HG03060 (cell line): ENCODE measurements at regions not wholly inside any gene's neighbourhood (a gene's known extent, or its start where the extent isn't known, plus 50 kb on each side); places are given as distances from the start of the nearest gene placed in this dataset.

ENCODE experiments used
- ATAC-seq: cut with Tn5 transposase; IDR thresholded peaks from one replicate; pipeline ENCODE4 v1.9.1; 2021; ENCODE audit warnings: low read depth, moderate number of reproducible peaks; ENCODE audit not compliant: unreplicated experiment

DNA sequence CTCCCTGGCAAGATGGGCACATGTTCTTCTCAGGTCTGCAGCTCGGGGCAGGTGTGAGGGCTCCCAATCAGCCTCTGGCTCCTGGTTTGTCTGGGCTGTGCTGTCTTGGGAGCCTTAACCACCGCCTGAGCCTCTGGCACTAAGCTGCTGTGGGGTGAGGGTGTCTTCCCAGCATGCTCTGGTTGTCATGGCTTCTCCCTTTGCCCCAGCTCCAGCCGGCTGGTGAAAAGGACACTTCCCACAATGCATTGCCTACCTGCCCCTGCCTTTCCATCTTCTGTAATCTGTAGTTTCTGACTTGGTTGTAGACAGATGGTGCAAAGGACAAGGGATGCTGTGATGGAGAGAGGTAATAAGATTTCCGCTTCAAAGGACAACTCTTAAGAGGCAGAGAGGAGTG, 295.3 kb downstream of the TLE3 start:
- ATAC-seq: no peak

GRCh38 chr15:69804786-69805185, 292.9 kb downstream of the TLE3 start:
- ATAC-seq: no peak

DNA sequence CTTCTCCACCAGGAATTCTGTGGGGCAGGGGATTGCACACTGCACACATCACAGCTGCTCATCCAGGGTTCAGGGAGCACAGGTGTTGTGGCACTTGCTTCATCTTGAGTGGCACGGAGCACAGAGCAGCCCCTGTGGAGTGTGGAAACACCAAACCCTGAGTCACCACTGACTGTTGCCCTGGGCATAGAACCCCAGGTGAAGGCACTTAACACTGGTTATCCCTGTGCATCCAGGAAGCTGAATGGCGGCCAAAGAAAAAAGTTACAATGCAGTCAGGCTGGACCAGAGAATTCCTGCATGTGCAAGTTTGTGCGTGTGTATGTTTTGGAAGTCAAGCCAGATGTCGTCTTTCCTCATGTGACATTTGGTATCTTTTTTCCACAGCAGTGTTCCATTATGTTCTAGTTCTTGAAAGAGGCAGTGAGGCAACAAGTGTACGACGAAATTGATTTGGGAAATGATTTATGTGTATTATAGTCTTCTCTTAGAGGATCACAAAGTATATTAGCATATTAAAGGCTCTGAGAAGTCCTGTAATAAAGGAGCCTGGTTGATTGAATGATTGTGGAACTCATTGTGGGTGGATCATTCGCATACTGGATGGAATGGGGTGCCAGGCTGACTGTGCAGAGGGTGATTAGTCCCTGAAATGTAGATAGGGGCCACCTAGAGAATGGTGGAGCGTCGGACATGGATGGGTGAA, 292.3 kb downstream of the TLE3 start:
- ATAC-seq: no peak

DNA sequence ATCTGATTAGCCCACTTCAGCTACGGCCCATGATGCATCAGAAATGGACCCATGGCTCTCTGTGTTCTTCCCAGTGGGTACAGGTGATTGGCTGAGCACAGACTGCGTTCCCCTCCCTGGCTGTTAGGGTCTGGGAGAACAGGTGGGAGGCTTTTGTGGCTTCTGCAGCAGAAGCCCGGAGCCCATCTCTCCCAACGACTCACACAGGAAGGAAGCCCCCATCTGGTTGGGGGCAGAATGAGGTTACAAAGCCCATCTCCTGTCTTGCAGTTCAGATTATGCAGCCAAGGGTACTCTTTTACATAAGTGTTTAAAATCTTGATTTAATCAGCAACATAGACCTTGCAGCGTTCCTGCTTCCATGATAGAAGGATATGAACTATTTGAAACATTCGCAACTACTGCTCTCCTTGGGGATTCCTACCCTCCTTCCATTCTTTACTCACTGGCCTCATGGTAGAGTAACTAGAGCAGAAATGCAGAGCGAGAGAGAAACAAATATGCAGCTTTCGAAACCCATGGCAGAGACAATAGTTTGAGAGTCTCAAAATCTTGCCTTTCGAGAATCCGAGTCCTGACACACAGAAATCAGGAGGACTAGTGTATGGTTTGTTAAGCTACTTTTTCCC, 291.3 kb downstream of the TLE3 start:
- ATAC-seq: no peak

DNA sequence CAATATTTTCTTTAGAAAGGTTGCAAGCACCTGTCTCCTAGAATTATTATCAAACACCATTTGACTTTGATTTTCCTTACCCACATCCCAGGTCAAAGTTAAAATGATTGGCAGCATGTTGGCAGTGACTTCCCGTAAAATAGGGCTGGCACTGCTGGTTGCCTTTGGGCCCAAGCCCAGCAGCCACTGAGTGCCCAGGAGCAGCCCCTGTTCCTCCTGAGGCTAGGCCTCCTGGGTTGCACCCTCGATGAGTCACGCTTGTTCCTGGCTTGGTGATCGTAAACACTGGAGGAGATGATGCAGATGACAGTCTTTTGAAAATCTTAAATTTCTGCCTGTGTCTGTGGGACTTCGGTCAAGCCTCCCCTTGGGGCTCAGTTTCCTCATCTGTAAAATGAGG, 290.0 kb downstream of the TLE3 start:
- ATAC-seq: no peak

DNA sequence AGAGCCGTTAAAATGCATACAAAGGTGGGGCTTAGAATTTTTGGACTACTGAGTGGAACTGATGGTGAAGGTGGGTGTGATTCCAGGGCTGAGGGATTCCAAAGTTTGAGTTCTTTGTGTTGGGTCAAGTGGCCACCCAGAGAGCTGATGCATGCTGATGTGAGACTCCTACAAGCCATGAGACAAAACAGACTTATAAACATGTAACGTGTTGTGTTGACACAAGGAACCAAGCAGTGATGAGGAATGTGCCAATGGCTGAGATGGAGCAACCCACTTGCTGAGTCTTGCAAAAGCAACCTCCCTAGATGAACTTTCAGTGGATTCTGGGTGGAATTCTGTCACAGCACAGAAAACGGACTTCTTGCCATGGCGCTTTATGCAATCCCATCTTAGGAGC, 289.0 kb downstream of the TLE3 start:
- no peak for ATAC-seq

- no peak for ATAC-seq
Observed at GRCh38 chr15:69809421-69809820, 288.3 kb downstream of the TLE3 start.

DNA sequence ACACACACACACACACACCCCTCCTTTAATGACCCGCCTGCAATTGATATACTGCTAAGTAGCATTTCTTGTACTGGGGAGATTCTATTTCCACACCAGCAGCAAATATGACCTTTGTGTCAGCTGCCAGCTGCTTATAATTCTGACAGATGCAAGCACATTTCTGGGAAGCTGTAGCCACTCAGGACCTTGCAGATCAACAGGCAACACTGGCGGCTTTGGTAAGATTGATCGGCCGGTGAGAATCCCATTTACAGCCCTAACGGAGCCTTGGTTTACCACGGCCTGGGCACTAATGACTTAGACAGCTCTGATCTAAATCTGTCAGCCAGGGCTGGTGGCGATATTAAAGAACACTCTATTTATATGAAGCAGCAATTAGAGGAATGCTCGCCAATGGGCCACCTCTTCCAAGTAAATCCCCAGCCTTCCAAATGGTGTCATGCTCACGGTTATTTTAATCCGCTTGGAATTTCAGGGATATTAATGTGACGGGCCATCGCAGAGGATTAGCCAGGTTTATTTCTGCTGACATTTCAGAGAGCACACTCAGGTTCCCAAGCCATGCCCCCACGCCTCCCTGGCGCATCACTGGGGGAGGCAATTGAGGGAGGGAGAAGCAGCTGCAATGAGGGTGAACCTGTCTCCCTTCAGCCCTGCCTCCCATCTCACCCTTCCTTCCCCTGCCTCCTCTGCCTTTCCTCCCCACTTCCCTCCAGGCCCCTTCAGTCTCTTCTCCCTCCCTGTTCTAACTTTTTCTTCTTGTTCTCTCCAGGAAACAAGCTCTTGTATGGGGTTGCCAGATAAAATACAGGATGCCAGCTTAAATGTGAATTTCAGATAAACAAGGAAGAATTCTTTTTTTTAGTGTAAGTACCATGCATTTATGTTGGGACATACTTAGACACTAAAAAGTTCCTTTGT, 287.0 kb downstream of the TLE3 start:
- ATAC-seq: no peak

DNA sequence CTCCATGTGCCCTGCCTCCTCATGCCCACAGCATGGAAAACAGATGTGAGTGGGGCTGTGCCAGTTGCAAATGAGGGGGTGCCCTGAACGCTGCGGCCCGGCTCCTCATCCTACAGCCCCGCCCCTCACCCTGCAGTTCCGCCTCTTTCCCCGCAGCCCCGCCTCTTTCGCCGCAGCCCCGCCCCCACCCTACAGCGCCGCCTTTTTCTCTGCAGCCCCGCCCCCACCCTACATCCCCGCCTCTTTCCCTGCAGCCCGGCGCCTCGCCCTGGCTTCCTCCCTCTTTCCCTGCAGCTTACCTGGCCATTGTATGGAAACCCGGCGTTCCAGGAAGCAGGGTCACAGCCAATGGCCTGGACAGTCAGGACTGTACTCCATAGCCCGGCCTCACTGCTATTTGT, 284.9 kb downstream of the TLE3 start:
- ATAC-seq: no peak

DNA sequence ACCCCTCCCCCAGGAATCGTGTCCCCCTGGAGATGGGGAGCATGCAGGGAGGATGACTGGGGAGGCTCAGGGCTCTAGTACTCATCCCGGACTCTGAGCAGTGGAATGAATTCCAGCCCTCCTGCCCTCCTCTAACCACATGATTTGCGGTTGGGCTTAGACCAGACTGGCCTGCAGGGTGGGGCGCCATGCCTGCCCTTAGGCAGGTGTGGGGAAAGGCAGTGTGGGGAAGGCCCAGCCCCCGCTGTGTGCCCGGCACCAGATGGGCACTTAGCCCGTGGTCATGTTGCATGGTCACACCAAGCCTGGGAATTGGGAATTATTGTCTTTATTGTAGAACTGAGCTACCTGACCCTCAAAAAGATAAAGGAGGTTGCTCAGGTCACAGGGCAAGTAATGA, 283.8 kb downstream of the TLE3 start:
- ATAC-seq: no peak

- no peak for ATAC-seq
Observed at GRCh38 chr15:69814932-69815331, 282.8 kb downstream of the TLE3 start.

DNA sequence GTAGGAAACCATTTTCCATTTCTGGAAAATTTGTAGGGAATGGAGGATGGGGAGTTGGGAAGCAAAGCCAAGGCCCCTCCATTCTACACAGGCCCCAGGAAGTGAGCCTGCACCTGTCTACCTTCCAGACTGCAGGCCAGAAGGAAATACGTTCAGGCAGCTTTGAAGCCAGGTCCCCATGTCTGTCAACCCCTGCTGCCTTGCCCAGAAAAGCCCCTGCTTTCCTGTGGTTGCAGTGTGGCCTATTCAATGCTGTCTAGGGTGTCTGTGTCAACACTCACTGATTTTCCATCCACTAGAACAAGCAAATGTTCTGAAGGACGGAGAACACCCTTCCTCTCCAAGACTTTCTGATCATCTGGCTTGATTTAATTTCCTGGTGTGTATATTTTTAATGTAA, 281.9 kb downstream of the TLE3 start:
- no peak for ATAC-seq

- ATAC-seq: no peak
Observed at GRCh38 chr15:69816522-69816921, 281.2 kb downstream of the TLE3 start.

- ATAC-seq: no peak
Observed at GRCh38 chr15:69818529-69818928, 279.2 kb downstream of the TLE3 start.

DNA sequence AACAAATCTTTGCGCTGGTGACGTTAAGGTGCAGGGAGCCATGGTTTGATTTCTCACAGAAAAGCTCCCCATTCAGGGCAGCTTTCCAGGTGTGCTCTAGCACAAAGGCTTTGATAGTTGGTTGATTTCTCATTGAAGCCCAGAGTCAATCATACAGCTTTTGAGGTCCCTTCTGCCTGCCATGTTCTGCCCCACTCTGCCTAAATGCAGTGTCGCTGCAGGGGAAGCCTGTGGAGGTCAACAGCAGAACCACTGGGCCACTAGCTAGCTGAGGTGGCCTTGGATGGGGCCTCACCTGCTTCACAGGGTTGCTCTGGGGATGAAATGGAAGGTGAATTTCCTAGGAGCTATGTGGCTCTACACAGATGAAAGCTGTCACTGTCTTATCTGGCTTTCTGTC, 278.3 kb downstream of the TLE3 start:
- ATAC-seq: no peak

- ATAC-seq: no peak
Observed at GRCh38 chr15:69820819-69821218, 276.9 kb downstream of the TLE3 start.

GRCh38 chr15:69823223-69823907, 274.4 kb downstream of the TLE3 start:
- no peak for ATAC-seq

DNA sequence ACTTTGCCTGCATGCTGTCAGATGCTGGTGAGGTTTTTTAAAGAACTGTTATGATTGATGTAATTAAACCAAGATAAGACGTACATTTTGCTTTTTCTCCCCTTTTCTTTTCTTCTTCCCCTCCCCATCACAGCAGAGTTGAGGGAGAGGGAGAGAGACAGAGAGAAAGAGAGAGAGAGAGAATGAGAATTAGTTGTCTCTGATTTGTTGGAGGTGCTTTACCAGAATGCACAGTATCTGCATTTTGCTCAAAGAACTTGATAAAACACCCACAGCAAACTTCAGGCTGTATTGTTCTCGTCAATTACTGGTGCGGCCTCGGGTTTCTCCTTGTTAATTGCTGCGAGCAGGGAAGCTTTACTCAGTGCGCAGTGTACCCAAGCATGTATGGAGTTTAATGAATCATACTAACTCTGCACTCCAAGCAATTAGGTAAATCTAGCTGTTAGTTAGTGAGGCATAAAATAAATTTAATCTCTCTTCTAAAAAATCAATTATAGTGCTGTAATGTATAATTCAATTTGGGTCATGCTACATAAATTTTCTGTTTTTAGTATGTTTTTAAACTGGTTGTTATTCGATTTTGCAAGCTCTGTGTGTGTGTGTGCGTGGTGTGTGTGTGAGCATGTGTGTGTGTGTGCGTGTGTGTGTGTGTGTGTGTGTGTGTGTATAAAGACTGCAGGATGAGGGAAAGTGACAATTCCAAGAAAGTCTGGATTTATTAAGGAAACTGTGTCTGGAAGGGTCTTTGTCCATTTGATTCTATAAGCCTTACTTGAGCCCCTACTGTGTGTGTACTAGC, 273.4 kb downstream of the TLE3 start:
- no peak for ATAC-seq

- no peak for ATAC-seq
Observed at GRCh38 chr15:69824877-69825406, 272.8 kb downstream of the TLE3 start.
